NCI-H524 (cell line): ENCODE measurements at regions not wholly inside any gene's neighbourhood (a gene's known extent, or its start where the extent isn't known, plus 50 kb on each side); places are given as distances from the start of the nearest gene placed in this dataset.
"Not testable (repeated sequence)": the region's sequence is repeated elsewhere in the genome, so short reads cannot be mapped to it uniquely, and the experiment has no call there.

ENCODE experiments used
- DNase-seq, 2 experiments: peaks; one replicate each; lab custom pipeline; 2025; lab: John Stamatoyannopoulos, UW

DNA sequence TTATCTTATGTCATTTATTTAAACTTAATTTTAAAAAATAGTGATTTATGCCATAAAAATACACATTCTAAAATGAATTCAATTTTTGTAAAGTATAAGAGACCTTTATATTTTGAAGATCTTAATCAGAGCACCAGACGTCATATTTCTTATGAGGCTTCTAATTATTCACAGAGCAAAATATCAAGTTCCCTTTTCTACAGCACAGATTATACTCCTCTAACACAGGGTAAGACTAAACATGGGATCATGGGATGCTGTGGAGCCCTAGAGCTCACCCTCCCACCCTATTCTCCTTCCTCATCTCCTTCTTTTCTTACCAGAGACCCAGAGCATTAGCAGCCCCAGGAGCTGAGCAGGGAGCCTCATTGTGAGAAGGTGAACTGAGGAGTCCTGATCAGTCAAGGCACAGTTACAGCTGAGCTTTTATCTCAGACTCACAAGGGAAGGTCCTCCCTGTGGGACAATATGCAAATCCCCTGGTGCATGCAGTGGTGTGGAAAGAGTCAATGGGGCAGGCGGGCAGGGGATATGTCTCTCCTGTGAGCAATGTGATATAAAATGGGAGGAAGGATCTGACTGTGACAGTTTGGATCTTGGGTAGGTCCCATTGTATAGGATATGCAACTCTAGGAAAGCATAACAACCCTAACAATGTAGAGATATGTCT is 530.7 kb downstream of the RPIA start:
- DNase-seq: not testable (repeated sequence)

DNA sequence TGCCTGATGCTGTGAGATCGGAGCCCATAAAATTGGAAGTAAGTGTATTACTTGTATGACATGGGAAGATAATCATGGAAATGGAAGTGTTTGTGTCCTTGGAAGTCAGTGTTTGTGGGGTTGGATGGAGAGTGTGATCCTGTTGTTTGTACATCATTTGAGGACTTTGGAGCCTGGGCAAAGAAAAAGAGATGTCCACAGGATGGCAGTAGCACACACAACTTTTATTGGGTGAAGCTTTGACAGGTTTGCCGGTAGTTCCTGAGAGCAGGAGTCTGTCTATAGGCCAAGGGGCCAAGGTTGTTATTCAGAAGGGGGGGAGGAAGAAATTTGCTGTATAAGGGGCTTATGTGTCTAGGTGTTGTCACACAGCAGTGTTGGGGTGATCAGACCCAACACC is 533.3 kb downstream of the RPIA start:
- DNase-seq: not testable (repeated sequence)

- not testable (repeated sequence) for DNase-seq
These were observed 538.5 kb downstream of the RPIA start for GRCh38 chr2:89229979-89230378.

GRCh38 chr2:89231241-89231640 is 539.8 kb downstream of the RPIA start:
- DNase-seq: not testable (repeated sequence)

GRCh38 chr2:89233931-89234330 is 542.5 kb downstream of the RPIA start:
- DNase-seq: not testable (repeated sequence)

DNA sequence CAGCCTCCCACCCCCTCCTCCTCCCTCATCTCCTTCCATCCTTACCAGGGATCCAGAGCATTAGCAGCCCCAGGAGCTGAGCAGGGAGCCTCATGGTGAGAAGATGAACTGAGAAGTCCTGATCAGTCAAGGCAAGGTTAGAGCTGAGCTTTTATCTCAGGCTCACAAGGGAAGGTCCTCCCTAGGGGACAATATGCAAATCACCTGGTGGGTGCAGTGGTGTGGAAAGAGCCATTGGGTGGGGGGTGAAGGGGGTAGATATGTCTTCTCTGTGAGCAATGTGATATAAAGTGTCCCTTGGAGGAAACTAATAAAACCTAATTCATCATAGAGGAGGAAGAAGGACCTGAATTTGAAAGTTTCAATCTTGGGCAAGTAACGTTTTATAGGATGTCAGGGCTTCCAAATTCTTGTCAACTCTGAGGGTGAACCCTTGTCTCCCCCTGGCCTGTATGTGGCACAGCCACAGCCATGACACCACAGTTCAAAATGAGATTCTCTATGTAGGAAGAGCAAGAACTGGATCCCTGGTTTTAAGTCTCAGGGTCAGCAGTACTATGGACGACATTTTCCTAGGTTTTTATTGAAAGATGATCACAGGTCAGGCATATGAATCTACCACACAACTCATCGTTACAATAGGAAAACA is 543.5 kb downstream of the RPIA start:
- DNase-seq: not testable (repeated sequence)

- not testable (repeated sequence) for DNase-seq
These were observed 545.5 kb downstream of the RPIA start for GRCh38 chr2:89236832-89237450.

- not testable (repeated sequence) for DNase-seq
These were observed 546.3 kb downstream of the RPIA start for GRCh38 chr2:89237783-89238182.

- DNase-seq: not testable (repeated sequence)
These were observed 551.7 kb downstream of the RPIA start for GRCh38 chr2:89243114-89243700.

- not testable (repeated sequence) for DNase-seq
These were observed 552.9 kb downstream of the RPIA start for GRCh38 chr2:89244407-89244806.

- DNase-seq: not testable (repeated sequence)
These were observed 554.0 kb downstream of the RPIA start for GRCh38 chr2:89245478-89245877.

DNA sequence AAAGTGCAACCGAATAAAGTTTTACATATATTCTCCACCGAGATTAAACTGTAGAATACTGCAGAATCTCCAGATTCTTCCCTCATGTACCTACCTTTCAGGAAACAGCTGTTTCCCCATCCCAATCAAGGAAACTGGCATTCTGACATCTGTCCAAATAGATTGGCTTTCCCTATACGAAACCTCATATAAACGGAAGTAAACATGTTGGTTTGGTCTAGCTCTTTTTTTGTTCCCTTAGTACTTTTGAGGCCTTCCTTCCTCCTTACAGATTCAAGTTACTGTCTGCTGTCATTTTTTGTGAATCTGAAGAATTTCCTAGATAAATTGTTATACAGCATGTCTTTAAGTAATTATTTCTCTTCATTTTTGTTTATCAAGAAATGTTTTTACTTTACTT is 554.6 kb downstream of the RPIA start:
- not testable (repeated sequence) for DNase-seq

- DNase-seq: not testable (repeated sequence)
These were observed 555.1 kb downstream of the RPIA start for GRCh38 chr2:89246620-89247019.

DNA sequence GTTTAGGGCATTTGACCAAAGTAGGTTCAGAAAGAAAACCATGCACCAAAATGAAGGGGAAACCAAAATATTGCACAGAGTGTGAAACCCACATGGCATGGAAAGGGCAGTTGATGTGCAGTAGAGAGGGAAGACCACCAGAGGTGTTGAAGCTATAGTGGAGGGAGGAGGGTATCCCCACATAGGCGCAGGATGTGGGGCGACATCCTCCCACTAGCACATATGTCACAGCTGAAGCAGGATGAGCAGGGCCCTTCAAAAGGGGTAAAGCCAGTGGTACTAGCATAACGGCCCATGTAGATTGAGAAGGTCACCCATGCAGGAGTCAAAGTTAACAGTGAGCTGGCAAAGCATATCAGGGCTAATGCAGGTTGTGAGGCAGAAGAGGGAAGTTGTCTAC is 563.5 kb downstream of the RPIA start:
- not testable (repeated sequence) for DNase-seq

DNA sequence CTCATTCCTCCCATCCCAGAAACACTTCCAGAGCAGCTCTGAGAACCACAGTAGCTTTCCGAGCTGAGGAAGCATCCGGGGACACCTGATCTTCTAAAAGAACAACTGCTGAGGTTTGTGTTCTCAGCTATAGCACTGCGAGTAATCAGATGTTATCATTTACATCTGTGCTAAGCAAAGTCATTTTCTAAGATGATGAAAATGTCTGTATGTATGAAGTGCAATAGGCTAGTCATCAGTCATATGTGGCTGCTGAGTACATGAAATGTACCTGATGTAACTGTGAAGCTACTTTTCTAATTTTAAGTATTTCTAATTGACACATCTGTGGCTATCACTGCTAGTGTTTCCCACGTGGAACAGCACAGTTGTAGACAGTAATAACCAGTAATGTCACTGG is 582.0 kb downstream of the RPIA start:
- DNase-seq: not testable (repeated sequence)

GRCh38 chr2:89280536-89280935 is 589.1 kb downstream of the RPIA start:
- DNase-seq: not testable (repeated sequence)

- DNase-seq: not testable (repeated sequence)
These were observed 595.1 kb downstream of the RPIA start for GRCh38 chr2:89286448-89287080.

DNA sequence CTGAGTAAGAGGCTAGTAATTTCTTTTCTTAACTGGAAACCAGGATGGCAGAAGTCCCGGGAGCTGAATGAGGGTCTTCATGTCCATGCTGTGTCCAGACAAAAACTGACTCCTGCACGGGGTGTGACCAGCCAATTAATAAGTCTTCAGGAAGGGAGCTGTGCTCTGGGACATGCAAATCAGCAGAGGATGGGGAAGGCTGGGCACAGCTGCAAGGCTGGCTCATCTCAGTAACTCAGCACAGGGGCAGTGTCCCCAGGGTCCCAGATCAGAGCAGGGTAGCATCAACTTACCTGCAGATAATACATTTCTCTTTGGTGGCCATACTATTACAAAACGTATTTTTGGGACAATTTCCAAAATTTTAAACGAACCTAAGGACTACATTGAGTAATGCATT is 595.6 kb downstream of the RPIA start:
- DNase-seq: not testable (repeated sequence)

DNA sequence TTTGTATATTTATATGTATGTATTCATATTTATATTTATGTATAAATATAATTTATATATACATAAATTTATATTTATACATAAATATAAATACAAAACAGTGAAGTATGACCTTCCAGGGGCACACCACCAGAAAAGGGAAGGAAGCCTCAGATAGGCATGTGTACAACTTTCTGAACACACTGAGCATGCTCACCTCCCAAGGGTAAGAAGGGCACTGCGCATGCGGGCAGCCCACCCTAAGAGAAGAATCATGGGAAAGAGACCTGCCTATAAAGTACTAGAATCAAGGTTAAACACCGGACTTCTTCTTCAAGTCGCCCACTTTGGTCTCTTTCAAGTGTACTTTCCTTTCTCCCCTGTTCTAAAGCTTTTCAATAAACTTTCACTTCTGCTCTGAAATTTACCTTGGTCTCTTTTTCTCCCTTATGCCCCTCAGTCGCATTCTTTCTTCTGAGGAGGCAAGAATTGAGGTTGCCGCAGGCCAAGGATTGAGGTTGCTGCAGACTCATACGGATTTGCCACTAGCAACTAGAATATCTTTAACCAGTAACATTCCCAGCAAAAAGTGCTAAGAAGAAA is 600.3 kb downstream of the RPIA start:
- not testable (repeated sequence) for DNase-seq

DNA sequence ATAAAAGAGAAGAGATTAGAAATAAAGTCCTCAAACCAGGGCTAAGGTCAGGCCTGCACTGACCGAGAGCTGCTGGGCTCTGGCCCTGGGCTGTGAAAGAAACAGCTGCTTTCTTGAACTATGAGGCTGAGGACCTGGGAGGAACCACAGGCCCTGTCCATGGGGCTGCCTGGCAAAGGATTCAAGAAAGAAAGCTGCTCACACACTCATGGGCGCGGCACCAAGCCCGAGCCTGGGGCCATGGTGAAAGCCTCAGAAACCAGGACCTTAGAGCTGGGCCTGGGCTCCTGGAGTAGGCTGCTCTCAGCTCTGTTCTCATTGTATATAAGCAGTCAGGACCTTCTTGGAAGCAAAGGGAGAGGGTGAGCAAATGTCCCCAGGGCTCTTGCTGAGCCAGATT is 601.9 kb downstream of the RPIA start:
- DNase-seq: not testable (repeated sequence)

DNA sequence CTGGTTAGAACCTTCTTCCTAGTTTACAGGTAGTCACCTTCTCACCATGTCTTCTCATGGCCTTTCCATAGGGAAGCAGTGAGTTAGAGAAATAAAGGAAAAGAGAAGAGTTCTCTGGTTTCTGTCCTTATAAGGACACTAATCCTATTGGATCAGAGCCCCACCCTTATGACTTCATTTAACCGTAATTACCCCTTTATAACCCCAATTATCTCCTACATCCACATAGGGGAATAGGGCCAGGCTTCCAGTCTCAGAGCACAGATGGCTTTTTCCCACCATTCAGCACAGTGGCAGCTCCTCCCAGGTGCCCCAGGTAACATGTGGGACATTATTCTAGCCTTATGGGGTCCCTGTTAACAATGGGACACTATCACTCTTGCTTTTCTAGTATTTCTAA is 602.9 kb downstream of the RPIA start:
- DNase-seq: not testable (repeated sequence)
